ENCODE measurements at regions not wholly inside any gene's neighbourhood (a gene's known extent, or its start where the extent isn't known, plus 50 kb on each side); places are given as distances from the start of the nearest gene placed in this dataset.

DNA sequence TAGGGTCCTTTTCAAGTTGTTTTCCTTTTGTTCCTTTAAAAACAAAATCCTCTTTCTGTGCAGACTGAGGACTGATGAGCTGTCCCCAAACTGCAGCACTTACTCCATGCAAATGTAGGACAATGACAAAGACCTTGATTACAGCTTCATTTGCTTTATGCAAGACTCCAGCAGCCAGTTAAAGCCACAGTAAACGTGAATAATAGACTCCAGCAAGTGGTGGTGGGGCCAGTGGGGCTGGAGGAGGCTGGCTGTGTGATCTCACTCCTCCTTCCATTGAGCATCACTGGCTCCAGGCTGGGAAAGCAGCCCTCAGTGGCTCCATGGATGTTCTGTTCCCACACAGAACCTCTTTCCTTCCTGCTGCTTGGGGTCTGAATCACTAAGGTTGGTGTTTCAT, 306.0 kb upstream of the CELF4 start:
- TF ChIP-seq, protein P1, sequence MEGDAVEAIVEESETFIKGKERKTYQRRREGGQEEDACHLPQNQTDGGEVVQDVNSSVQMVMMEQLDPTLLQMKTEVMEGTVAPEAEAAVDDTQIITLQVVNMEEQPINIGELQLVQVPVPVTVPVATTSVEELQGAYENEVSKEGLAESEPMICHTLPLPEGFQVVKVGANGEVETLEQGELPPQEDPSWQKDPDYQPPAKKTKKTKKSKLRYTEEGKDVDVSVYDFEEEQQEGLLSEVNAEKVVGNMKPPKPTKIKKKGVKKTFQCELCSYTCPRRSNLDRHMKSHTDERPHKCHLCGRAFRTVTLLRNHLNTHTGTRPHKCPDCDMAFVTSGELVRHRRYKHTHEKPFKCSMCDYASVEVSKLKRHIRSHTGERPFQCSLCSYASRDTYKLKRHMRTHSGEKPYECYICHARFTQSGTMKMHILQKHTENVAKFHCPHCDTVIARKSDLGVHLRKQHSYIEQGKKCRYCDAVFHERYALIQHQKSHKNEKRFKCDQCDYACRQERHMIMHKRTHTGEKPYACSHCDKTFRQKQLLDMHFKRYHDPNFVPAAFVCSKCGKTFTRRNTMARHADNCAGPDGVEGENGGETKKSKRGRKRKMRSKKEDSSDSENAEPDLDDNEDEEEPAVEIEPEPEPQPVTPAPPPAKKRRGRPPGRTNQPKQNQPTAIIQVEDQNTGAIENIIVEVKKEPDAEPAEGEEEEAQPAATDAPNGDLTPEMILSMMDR (IDR thresholded peaks at IDR 0.05; ENCODE audit: insufficient read depth, low read depth, low read length): no peak
- no peak for TF ChIP-seq EZH2 (IDR thresholded peaks at IDR 0.05; ENCODE audit: insufficient read depth, low read length)
